ENCODE measurements at regions not wholly inside any gene's neighbourhood (a gene's known extent, or its start where the extent isn't known, plus 50 kb on each side); places are given as distances from the start of the nearest gene placed in this dataset.

DNA sequence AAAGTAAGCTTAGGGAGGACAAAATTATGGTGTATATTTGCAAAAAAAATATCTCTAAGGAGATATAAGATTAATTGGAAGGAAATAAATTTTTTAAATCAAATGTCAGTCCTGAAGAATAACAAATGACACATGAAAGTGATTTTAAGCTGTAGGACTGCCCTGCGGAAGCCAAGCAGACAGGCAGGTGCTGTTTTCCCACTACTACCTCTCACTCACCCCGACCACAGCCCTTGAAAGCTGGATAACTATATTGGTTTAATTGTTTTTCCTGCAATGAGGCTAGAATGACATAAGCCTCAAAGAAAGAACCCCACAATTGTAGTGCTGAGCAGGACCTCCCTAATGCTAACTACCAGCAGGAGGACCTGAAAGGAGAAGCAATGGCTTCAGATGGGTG lies 68.6 kb upstream of the VIPR2 start:
- TF ChIP-seq RELA (CRISPR knock-in tag; IDR thresholded peaks at IDR 0.05): no peak
- TF ChIP-seq CEBPB (IDR thresholded peaks at IDR 0.05; ENCODE audit: borderline replicate concordance, low read depth, low read length): no peak
- TF ChIP-seq SMAD3 (CRISPR knock-in tag; IDR thresholded peaks at IDR 0.05): no peak
- TF ChIP-seq POLR2A (IDR thresholded peaks at IDR 0.05; ENCODE audit: insufficient read depth in 1 of 2, low read depth in 2 of 2, low read length in 2 of 2): no peak
- TF ChIP-seq NR1H2 (CRISPR knock-in tag; IDR thresholded peaks at IDR 0.05; ENCODE audit: borderline replicate concordance, low read depth): no peak
- TF ChIP-seq, protein P1, sequence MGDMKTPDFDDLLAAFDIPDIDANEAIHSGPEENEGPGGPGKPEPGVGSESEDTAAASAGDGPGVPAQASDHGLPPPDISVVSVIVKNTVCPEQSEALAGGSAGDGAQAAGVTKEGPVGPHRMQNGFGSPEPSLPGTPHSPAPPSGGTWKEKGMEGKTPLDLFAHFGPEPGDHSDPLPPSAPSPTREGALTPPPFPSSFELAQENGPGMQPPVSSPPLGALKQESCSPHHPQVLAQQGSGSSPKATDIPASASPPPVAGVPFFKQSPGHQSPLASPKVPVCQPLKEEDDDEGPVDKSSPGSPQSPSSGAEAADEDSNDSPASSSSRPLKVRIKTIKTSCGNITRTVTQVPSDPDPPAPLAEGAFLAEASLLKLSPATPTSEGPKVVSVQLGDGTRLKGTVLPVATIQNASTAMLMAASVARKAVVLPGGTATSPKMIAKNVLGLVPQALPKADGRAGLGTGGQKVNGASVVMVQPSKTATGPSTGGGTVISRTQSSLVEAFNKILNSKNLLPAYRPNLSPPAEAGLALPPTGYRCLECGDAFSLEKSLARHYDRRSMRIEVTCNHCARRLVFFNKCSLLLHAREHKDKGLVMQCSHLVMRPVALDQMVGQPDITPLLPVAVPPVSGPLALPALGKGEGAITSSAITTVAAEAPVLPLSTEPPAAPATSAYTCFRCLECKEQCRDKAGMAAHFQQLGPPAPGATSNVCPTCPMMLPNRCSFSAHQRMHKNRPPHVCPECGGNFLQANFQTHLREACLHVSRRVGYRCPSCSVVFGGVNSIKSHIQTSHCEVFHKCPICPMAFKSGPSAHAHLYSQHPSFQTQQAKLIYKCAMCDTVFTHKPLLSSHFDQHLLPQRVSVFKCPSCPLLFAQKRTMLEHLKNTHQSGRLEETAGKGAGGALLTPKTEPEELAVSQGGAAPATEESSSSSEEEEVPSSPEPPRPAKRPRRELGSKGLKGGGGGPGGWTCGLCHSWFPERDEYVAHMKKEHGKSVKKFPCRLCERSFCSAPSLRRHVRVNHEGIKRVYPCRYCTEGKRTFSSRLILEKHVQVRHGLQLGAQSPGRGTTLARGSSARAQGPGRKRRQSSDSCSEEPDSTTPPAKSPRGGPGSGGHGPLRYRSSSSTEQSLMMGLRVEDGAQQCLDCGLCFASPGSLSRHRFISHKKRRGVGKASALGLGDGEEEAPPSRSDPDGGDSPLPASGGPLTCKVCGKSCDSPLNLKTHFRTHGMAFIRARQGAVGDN (CRISPR knock-in tag; IDR thresholded peaks at IDR 0.05): no peak
